NCI-H2029 treated with DMSO at 0.1 percent for 48 hours (cell line): ENCODE measurements at regions not wholly inside any gene's neighbourhood (a gene's known extent, or its start where the extent isn't known, plus 50 kb on each side); places are given as distances from the start of the nearest gene placed in this dataset.
"Not testable (repeated sequence)": the region's sequence is repeated elsewhere in the genome, so short reads cannot be mapped to it uniquely, and the experiment has no call there.

Experiments used
- DNase-seq: peaks from one replicate; lab custom pipeline; 2025; lab: John Stamatoyannopoulos, UW

DNA sequence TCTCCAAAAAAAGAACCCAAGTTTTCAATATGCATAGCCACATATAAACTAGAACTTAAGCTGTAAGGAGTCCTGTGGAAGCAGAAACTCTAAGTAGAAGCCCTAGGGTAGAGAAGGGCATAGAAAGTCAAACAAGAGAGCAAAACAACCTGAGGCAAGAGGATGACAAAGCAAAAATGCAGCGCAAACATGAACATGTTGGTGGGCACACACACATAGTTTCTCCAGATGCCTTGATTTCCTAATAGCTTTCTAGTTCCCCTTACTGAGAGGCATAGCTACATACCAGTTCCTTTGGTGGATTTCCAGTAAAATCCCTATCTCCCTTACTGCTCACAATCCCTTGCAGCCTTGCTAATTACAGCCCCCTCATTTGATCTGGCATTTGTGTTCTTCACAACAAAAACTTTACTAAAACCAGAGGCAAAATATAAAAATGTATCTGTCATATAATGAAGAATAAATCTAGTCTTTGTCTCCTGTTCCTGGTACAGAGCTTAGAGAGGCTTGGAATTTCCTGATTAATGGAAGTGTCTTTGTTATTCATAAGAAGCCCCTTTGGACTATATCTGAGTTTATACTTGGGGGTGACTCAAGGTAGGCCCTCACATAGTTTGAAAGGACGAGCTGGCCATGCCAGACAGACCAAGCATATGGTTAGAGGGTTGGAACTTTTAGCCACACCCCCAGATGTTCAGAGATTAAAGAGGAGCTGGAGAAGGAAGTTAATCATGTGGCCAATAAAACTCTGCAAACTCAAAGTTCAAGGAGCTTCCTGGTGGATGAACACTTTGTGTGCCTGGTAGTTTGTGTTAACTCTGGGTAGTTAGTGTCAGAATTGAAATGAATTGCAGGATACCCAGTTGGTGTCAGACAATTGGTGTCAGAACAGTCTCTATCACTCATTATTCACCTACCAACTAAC is 52.7 kb upstream of the ZCCHC13 start:
- no peak for DNase-seq

DNA sequence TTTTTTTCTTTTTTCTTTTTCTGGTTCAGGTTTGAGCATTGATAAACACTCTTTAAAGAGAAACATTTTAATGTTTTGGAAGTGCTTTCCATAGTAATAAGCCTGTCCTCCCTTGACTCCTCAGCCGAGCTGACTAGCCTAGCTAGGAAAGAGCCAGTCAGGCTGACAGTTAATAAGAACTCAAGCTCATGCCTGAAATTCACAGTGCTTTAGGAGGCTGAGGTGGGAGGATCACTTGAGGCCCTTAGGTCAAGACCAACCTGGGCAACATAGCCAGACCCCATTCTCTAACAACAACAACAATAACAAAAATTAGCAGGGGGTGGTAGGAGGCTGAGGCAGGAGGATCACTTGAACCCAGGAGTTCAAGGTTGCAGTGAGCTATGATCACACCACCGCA is 53.4 kb upstream of the ZCCHC13 start:
- DNase-seq: no peak

DNA sequence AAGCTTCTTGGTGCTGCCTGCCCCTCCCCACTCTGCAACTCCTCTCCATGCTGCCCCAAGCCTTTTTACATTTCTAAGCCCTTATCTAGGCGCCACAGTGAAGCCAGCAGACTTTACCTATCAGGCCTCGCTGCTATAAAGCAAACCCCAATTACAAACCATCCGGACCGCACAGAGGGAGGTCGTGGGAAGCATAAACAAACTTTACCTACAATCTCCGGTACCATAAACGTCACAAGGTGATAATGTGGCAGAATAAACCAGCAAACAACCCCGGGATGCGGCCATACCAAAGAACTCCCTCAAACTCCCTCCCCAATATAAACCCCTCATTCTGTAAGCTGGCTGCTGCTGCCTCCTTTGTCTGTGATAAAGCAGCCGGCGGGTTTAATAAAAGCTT is 54.0 kb upstream of the ZCCHC13 start:
- no peak for DNase-seq

DNA sequence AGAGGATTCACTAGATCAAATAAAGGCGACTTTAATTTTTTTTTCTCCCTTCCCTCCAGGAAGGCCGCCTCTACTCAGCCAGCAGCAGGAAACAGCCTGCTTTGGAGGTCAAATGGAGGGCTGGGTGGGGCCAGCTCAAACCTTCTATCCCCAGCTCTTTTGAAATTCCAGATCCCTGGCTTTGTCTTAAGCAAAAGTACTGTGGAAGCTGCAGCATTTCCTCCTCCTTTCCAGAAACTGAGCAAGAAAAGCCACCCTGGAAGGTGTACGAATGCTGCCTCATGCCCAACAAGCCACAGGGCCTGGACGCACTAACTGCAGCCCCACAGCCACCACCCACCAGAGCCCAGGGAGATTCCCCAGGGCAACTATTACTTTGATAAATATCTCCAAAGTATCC is 55.1 kb upstream of the ZCCHC13 start:
- DNase-seq: no peak

- DNase-seq: no peak
Observed at GRCh38 chrX:74246524-74246923, 57.5 kb upstream of the ZCCHC13 start.

- no peak for DNase-seq
Observed at GRCh38 chrX:74242484-74243138, 61.4 kb upstream of the ZCCHC13 start.

DNA sequence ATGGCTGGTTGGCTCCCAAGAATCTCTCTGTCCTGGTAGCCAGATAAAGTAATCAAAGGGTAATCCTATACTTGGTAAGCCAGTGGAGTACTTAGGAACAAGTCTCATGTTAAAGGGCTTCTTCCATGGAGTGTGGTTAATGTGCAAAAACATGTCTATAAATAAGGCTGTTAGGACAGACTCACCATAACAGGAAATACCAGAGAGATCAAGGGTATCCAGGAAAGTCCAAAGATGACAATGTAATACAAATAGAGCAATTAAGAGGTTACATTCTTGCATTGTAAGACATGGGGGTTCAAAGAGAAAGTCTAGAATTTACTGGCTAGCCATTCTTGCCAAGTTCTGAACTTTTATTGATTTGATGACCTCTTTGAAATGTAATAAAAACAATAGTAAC is 61.9 kb upstream of the ZCCHC13 start:
- no peak for DNase-seq

DNA sequence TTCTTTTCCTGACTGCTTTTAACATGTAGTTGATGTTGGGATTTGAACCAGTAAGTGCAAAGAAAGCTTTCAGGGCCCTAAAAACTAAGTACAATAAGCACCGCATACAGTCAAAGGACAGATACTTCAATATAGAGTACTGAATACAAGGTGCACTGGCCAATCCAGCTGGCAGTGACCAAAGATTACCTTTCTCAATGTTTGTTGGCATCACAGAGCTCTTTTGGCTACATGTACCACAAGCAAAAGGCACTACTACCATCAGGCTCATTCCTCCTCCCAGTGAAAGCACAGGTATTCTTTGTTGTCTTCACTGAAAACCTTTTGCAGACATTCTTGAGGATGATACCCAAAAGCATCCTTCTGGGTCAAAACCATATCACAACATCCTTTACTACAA is 65.2 kb upstream of the ZCCHC13 start:
- no peak for DNase-seq

DNA sequence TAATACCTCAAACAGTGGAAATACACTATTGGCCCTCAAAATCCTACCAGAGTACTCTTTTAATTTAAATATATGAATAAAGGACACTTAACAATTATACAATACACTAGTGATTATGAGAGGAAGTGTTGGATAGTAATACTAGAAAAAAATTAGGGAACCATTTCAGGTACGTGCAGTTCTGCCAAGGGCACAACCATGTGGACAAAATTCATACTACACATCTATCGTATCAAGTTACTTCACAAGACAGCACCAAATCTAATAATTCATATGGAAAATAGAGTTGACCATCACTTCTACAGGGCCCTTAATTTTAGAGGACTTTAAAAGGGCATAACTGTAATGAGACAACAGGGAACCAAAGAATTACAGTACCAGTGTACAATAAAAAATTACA is 69.2 kb upstream of the ZCCHC13 start:
- no peak for DNase-seq

- no peak for DNase-seq
Observed at GRCh38 chrX:74232859-74233258, 71.1 kb upstream of the ZCCHC13 start.

GRCh38 chrX:74231625-74232024 is 72.4 kb upstream of the ZCCHC13 start:
- no peak for DNase-seq

GRCh38 chrX:74230094-74230493 is 73.9 kb upstream of the ZCCHC13 start:
- DNase-seq: no peak

- DNase-seq: no peak
Observed at GRCh38 chrX:74225111-74225510, 78.9 kb upstream of the ZCCHC13 start.

- no peak for DNase-seq
Observed at GRCh38 chrX:74220277-74220676, 83.7 kb upstream of the ZCCHC13 start.

GRCh38 chrX:74218895-74219294 is 85.1 kb upstream of the ZCCHC13 start:
- DNase-seq: no peak

- DNase-seq: no peak
Observed at GRCh38 chrX:74216421-74216820, 87.6 kb upstream of the ZCCHC13 start.

GRCh38 chrX:74211911-74212310 is 92.1 kb upstream of the ZCCHC13 start:
- no peak for DNase-seq

GRCh38 chrX:74207539-74207938 is 96.4 kb upstream of the ZCCHC13 start:
- no peak for DNase-seq

- no peak for DNase-seq
Observed at GRCh38 chrX:74195605-74196004, 108.4 kb upstream of the ZCCHC13 start.

- no peak for DNase-seq
Observed at GRCh38 chrX:74195120-74195519, 108.9 kb upstream of the ZCCHC13 start.

GRCh38 chrX:74187211-74187610 is 116.8 kb upstream of the ZCCHC13 start:
- DNase-seq: no peak

GRCh38 chrX:74183047-74183446 is 120.9 kb upstream of the ZCCHC13 start:
- DNase-seq: not testable (repeated sequence)

DNA sequence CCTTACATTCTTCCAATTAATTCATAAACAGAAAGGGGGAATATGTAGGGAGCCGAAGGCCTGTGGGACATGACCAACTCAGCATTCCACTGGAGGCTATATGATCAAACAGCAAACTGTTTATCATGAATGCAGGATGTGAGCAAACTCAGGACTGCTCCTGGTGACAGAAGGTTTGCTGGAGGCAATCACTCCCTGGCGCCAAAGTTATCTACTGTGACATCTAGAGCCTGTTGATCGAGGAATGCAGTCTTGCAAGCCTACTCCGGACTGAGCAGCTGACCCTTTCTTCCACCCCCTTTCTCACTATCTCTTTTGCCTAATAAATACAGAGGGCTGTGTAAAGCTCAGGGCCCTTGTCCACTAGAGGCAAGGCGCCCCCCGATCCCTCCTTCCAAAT is 122.0 kb upstream of the ZCCHC13 start:
- not testable (repeated sequence) for DNase-seq

- no peak for DNase-seq
Observed at GRCh38 chrX:74180716-74181115, 123.3 kb upstream of the ZCCHC13 start.
